Hematopoietic multipotent progenitor cell treated with erythropoietin and hydrocortisone succinate and interleukin-3 and kit ligand, for 4 days (in vitro differentiated cells): ENCODE measurements at regions not wholly inside any gene's neighbourhood (a gene's known extent, or its start where the extent isn't known, plus 50 kb on each side); places are given as distances from the start of the nearest gene placed in this dataset.
A peak's percentile ranks its signal among the peaks of the same experiment; 100 is the strongest.
"Not testable (repeated sequence)": the region's sequence is repeated elsewhere in the genome, so short reads cannot be mapped to it uniquely, and the experiment has no call there.

Experiments used
- DNase-seq: peaks from one replicate; pipeline ENCODE4 v3.0.0-alpha.2; 2015

GRCh38 chr6:2361195-2361594, 115.8 kb upstream of the GMDS start:
- DNase-seq, result no peak

DNA sequence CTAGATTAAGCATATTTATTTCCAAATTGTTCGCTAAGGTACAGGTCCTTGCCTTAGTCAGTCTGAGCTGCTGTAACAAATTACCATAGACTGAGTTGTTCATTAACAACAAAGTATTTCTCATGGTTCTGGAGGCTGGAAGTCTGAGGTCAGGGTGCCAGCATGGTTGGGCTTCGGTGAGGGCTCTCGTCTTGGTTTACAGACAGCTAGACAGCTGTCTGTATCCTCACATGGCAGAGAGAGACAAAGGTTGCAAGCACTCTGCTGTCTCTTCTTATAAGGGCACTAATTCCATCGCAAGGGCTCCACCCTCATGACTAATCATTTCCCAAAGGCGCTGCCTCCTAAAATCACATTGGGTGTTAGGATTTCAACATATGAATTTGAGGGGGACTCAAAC, 115.3 kb upstream of the GMDS start:
- no peak for DNase-seq

DNA sequence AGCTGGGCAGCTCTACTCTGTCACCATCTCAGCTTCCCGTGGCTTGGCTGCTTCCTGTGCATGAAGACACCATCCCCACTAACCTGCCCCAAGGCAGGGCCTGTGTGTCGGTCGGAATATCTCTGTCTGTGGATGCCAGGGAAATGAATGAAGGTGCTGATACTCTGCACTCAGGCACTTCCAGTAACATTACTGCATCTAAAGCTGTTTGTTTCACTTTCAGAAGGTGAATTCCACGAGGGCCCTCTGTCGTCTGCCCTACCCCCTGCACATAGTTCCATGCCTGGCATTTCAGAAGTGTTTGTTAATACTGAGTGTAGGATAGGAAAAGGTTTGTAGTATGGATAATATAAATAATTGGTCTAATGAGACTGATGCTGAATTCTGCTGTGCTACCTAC, 114.7 kb upstream of the GMDS start:
- DNase-seq, result no peak

DNA sequence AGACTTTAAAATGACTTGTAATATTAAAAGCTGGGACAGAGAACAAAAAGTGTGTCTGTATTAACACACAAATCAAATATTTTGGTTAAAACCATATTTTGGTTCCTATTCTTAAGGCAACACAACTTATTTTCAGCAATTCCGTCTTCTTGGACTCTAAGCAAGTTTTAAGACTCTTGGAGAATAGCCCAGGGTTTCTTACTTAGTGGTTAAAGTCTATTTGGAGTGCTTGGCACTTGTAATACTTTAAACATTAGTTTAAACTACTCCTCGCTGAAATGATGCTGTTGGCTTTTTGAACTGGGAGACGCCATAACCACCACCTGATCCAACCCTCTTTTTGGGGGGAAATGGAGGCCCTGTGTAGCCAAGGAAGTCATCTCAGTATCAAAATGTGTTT, 109.7 kb upstream of the GMDS start:
- no peak for DNase-seq

- DNase-seq, result no peak
These were observed 108.7 kb upstream of the GMDS start for GRCh38 chr6:2354138-2354491.

DNA sequence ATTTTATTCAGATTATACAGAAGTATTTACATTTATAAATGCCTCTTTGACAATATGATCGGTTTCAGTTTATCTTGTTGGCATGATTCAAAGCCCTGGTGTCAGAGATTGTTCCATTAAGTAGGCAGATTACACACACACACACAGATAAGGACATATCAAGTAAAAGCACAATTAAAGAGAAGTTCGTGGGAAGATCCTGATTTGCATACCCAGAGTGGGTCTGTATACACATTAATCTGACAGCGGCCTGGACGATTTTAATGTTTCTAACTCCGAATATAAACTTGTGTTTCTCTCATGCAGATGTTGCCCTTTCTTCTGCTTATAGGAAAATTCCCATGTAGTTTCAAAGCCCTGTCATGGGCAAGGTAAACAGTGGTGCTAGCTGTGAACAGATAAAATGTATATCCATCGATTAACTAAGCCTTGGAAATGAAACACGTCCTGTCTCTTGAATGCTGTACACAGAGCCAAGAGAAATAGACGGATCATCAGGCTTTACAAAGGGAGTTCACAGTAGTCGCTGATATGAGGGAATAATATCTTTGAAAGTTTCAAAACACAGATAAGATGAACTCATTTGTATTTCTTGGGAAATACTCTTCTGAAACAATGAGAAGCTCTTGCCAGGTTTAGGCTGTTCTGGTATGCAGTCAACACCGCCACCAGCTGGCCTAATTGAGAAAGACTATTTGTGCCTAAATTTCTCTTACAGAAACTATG, 108.2 kb upstream of the GMDS start:
- DNase-seq, result peak; percentile 84

- peak; percentile 25 for DNase-seq
These were observed 106.5 kb upstream of the GMDS start for GRCh38 chr6:2351807-2352431.

GRCh38 chr6:2351090-2351489, 105.7 kb upstream of the GMDS start:
- no peak for DNase-seq

- no peak for DNase-seq
These were observed 100.7 kb upstream of the GMDS start for GRCh38 chr6:2346078-2346477.

- no peak for DNase-seq
These were observed 99.0 kb upstream of the GMDS start for GRCh38 chr6:2344319-2344905.

GRCh38 chr6:2327591-2327990, 82.2 kb upstream of the GMDS start:
- DNase-seq, result no peak

GRCh38 chr6:2324166-2324953, 79.0 kb upstream of the GMDS start:
- no peak for DNase-seq

GRCh38 chr6:2317498-2317897, 72.1 kb upstream of the GMDS start:
- DNase-seq, result not testable (repeated sequence)

GRCh38 chr6:2314641-2315040, 69.2 kb upstream of the GMDS start:
- DNase-seq, result no peak

GRCh38 chr6:2310042-2310441, 64.6 kb upstream of the GMDS start:
- DNase-seq, result no peak

- DNase-seq, result no peak
These were observed 63.7 kb upstream of the GMDS start for GRCh38 chr6:2309122-2309521.

GRCh38 chr6:2307799-2308198, 62.4 kb upstream of the GMDS start:
- DNase-seq, result no peak

DNA sequence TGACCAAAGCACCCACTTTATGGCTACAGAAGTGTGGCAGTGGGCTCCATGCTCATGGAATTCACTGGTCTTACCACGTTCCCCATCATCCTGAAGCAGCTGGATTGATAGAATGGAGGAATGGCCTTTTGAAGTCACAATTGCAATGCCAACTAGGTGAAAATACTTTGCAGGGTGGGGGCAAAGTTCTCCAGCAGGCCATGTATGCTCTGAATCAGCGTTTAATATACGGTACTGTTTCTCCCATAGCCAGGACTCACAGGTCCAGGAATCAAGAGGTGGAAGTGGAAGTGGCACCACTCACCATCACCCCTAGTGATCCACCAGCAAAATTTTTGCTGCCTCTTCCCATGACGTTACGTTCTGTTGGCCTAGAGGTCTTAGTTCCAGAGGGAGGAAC, 60.5 kb upstream of the GMDS start:
- no peak for DNase-seq

- not testable (repeated sequence) for DNase-seq
These were observed 57.1 kb upstream of the GMDS start for GRCh38 chr6:2302482-2302881.

GRCh38 chr6:2296781-2297180, 51.4 kb upstream of the GMDS start:
- DNase-seq, result no peak
